GM23338 (cell line): ENCODE measurements at regions not wholly inside any gene's neighbourhood (a gene's known extent, or its start where the extent isn't known, plus 50 kb on each side); places are given as distances from the start of the nearest gene placed in this dataset.

Experiments
- ATAC-seq: fragments of 200-7000 bp; cut with Tn5 transposase; 3 replicates; pipeline ENCODE4 v1.9.1; 2020
- DNase-seq: peaks from one replicate; pipeline ENCODE4 v3.0.0-alpha.2; 2015; ENCODE audit warnings: low spot score
- H2AFZ ChIP-seq: fragments of 200-600 bp; sonication (generic); 2 replicates; pipeline ENCODE4 v1.8.0; 2016; ENCODE audit warnings: antibody characterized with exemption, mild to moderate bottlenecking, moderate library complexity
- H3F3A ChIP-seq: fragments of 200-600 bp; sonication (generic); replicated peaks from 2 replicates; pipeline ENCODE4 v1.8.0; 2017; ENCODE audit warnings: antibody characterized with exemption, mixed run types, low read depth
- H3K27ac ChIP-seq: fragments of 200-600 bp; sonication (generic); 2 replicates; pipeline ENCODE4 v1.6.1; 2016; ENCODE audit warnings: low read depth
- H3K27me3 ChIP-seq: fragments of 200-600 bp; sonication (generic); 2 replicates; pipeline ENCODE4 v1.8.0; 2016; ENCODE audit warnings: mild to moderate bottlenecking, mixed run types, moderate library complexity; ENCODE audit not compliant: insufficient read depth
- H3K36me3 ChIP-seq: fragments of 200-600 bp; sonication (generic); 2 replicates; pipeline ENCODE4 v1.8.0; 2016; ENCODE audit warnings: mild to moderate bottlenecking; ENCODE audit not compliant: insufficient read depth
- H3K4me1 ChIP-seq: fragments of 200-600 bp; sonication (generic); 2 replicates; pipeline ENCODE4 v1.8.0; 2016; ENCODE audit warnings: mild to moderate bottlenecking, moderate library complexity; ENCODE audit not compliant: insufficient read depth
- H3K4me2 ChIP-seq: fragments of 200-600 bp; sonication (generic); 2 replicates; pipeline ENCODE4 v1.7.1; 2017; ENCODE audit warnings: mixed run types
- H3K4me3 ChIP-seq: fragments of 200-600 bp; sonication (generic); 2 replicates; pipeline ENCODE4 v1.6.1; 2016; ENCODE audit warnings: mixed run types
- H3K79me2 ChIP-seq: fragments of 200-600 bp; sonication (generic); replicated peaks from 2 replicates; pipeline ENCODE4 v1.8.0; 2017; ENCODE audit warnings: mild to moderate bottlenecking; ENCODE audit not compliant: insufficient read depth
- H3K9me2 ChIP-seq: fragments of 200-600 bp; sonication (generic); 2 replicates; pipeline ENCODE4 v1.8.0; 2017; ENCODE audit not compliant: insufficient read depth
- H4K20me1 ChIP-seq: fragments of 200-600 bp; sonication (generic); replicated peaks from 2 replicates; pipeline ENCODE4 v1.8.0; 2017; ENCODE audit warnings: mild to moderate bottlenecking; ENCODE audit not compliant: insufficient read depth
- H3K27ac Mint-ChIP-seq: 2 replicates; pipeline ENCODE4 v1.8.0; 2020; ENCODE audit warnings: inconsistent platforms, mild to moderate bottlenecking, moderate library complexity, mixed read lengths
- H3K27me3 Mint-ChIP-seq: 3 replicates; pipeline ENCODE4 v1.8.0; 2022; ENCODE audit warnings: low read depth, mild to moderate bottlenecking, moderate library complexity, mixed read lengths, inconsistent platforms; ENCODE audit not compliant: insufficient read depth, poor library complexity
- H3K36me3 Mint-ChIP-seq: 3 replicates; pipeline ENCODE4 v1.8.0; 2021; ENCODE audit warnings: low read depth, mild to moderate bottlenecking, inconsistent platforms, moderate library complexity, mixed read lengths
- H3K4me1 Mint-ChIP-seq: 3 replicates; pipeline ENCODE4 v1.8.0; 2020; ENCODE audit warnings: mild to moderate bottlenecking, inconsistent platforms, mixed read lengths
- H3K4me3 Mint-ChIP-seq: 3 replicates; pipeline ENCODE4 v1.8.0; 2021; ENCODE audit warnings: moderate library complexity, mild to moderate bottlenecking, inconsistent platforms, mixed read lengths
- H3K9me3 Mint-ChIP-seq: 3 replicates; pipeline ENCODE4 v1.8.0; 2020; ENCODE audit warnings: moderate library complexity, mild to moderate bottlenecking, inconsistent platforms, mixed read lengths
- CREB1 ChIP-seq: fragments of 250-450 bp; sonication (Bioruptor Pico); IDR thresholded peaks from 2 replicates; pipeline ENCODE4 v1.5.0; 2020; ENCODE audit warnings: low read depth, mild to moderate bottlenecking, moderate library complexity
- CTCF ChIP-seq, 2 experiments: fragments of 200-600 bp in 1 of 2; sonication (generic) in 1 of 2; conservative IDR thresholded peaks; 2 replicates each; pipeline versions ENCODE4 v1.5.1 to v1.6.1; 2016 to 2017; ENCODE audit warnings: antibody characterized with exemption in 2 of 2, low read depth in 2 of 2, mild to moderate bottlenecking in 2 of 2, moderate library complexity in 1 of 2
- ETS1 ChIP-seq: IDR thresholded peaks from 2 replicates; pipeline ENCODE4 v1.6.1; 2016; ENCODE audit warnings: antibody characterized with exemption
- EZH2 ChIP-seq: fragments of 200-600 bp; sonication (generic); IDR thresholded peaks from one replicate; pipeline ENCODE4 v1.8.0; 2017; ENCODE audit warnings: antibody characterized with exemption, mild to moderate bottlenecking, low read depth; ENCODE audit not compliant: unreplicated experiment
- EZH2phosphoT487 ChIP-seq: fragments of 200-600 bp; sonication (generic); IDR thresholded peaks from one replicate; pipeline ENCODE4 v1.8.1; 2018; ENCODE audit warnings: antibody characterized with exemption; ENCODE audit not compliant: unreplicated experiment
- NANOG ChIP-seq: IDR thresholded peaks from 2 replicates; pipeline ENCODE4 v1.6.1; 2016; ENCODE audit warnings: antibody characterized with exemption, borderline replicate concordance
- POLR2AphosphoS5 ChIP-seq: IDR thresholded peaks from 2 replicates; pipeline ENCODE4 v1.6.1; 2016; ENCODE audit warnings: antibody characterized with exemption, low read depth
- REST ChIP-seq: IDR thresholded peaks from one replicate; pipeline ENCODE4 v1.6.1; 2018; ENCODE audit warnings: antibody characterized with exemption; ENCODE audit not compliant: unreplicated experiment
- ZNF114 ChIP-seq: fragments of 250-450 bp; sonication (Bioruptor Pico); IDR thresholded peaks from 2 replicates; pipeline ENCODE4 v1.5.0; 2020; ENCODE audit warnings: mild to moderate bottlenecking, moderate library complexity
- ZNF331 ChIP-seq: fragments of 250-450 bp; sonication (Bioruptor Pico); IDR thresholded peaks from 2 replicates; pipeline ENCODE4 v1.5.0; 2020; ENCODE audit warnings: low read depth, mild to moderate bottlenecking, moderate library complexity

- TF ChIP-seq REST = no peak
- TF ChIP-seq EZH2 = no peak
- TF ChIP-seq CTCF (conservative IDR thresholded peaks at IDR 0.05; ENCODE audit: low read depth in 2 of 2) = no peak
- TF ChIP-seq EZH2phosphoT487 = no peak
Measured at GRCh38 chr2:2558476-2558875, 227.4 kb upstream of the MYT1L start (continued).

- no peaks in the 10 kb centered on the region for H3K4me1 Mint-ChIP-seq
- no peak overlapping the region for H3K27ac ChIP-seq
- TF ChIP-seq NANOG (no peak), REST (no peak), ZNF114 (no peak), EZH2 (no peak), EZH2phosphoT487 (no peak), ETS1 (no peak), POLR2AphosphoS5 (no peak), ZNF331 (CRISPR knock-in tag) (no peak), CREB1 (no peak), CTCF (conservative IDR thresholded peaks at IDR 0.05; ENCODE audit: low read depth in 2 of 2) (no peak)
Measured at GRCh38 chr2:2557475-2557874, 226.4 kb upstream of the MYT1L start.

More at GRCh38 chr2:2557475-2557874, 226.4 kb upstream of the MYT1L start:
- H3K4me2 ChIP-seq = no peak overlapping the region
- no peak for DNase-seq
- H3K4me1 ChIP-seq = no peaks in the 10 kb centered on the region
- no peaks in the 10 kb centered on the region for H3K27me3 ChIP-seq
- no peak for ATAC-seq
- H3K9me2 ChIP-seq = 0 out of 2 replicates have a peak, but pooled peaks cover 4% of the 10 kb centered on the region
- H3K36me3 ChIP-seq = no peaks in the 10 kb centered on the region
- no peak overlapping the region for H2AFZ ChIP-seq
- Mint-ChIP-seq H3K27me3 (peaks cover 3% of the 10 kb centered on the region), H3K36me3 (peaks cover 9% of the 10 kb centered on the region; the same call in 2 of the 3 replicates), H3K9me3 (peaks cover 21% of the 10 kb centered on the region), H3K27ac (no peak overlapping the region), H3K4me3 (no peak overlapping the region)
- no peak overlapping the region for H3K4me3 ChIP-seq
- H3F3A ChIP-seq = no peaks in the 10 kb centered on the region
- no peaks in the 10 kb centered on the region for H3K79me2 ChIP-seq
- no peaks in the 10 kb centered on the region for H4K20me1 ChIP-seq
